Retinal pigment epithelial cell (primary cell): ENCODE measurements at regions not wholly inside any gene's neighbourhood (a gene's known extent, or its start where the extent isn't known, plus 50 kb on each side); places are given as distances from the start of the nearest gene placed in this dataset.
A peak's percentile ranks its signal among the peaks of the same experiment; 100 is the strongest.

ENCODE experiments used
- DNase-seq: peaks from one replicate; pipeline ENCODE4 v3.0.0-alpha.2; 2010; ENCODE audit warnings: low read depth
- H3K4me3 ChIP-seq: 2 replicates; pipeline ENCODE4 v1.5.1; 2011; ENCODE audit warnings: mild to moderate bottlenecking, low read length, control low read depth, moderate library complexity
- TF ChIP-seq, protein P1 (sequence below): conservative IDR thresholded peaks from 2 replicates; pipeline ENCODE4 v1.5.1; 2011; ENCODE audit warnings: low read depth, low read length, control low read depth, inconsistent platforms

DNA sequence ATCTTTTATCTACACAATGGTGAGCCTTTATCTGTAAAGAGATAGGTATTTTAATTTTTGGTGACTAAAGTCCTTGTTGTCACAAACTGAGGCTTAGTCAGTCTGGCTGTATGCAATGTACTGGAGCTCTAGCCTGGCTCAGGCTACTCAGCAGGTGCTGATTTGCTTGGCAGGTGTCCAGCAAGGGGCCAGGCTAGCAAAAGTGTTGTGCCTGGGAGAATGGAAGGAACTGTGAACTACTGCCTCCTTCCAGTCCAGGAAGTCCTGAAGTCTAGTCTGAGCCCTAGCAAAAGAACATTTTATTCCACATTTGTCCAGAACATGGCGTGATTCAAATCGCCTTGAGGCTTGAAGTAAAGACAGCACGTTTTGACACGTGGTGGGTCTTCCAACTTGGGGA lies 260.5 kb downstream of the CCDC85A start:
- TF ChIP-seq, protein P1, sequence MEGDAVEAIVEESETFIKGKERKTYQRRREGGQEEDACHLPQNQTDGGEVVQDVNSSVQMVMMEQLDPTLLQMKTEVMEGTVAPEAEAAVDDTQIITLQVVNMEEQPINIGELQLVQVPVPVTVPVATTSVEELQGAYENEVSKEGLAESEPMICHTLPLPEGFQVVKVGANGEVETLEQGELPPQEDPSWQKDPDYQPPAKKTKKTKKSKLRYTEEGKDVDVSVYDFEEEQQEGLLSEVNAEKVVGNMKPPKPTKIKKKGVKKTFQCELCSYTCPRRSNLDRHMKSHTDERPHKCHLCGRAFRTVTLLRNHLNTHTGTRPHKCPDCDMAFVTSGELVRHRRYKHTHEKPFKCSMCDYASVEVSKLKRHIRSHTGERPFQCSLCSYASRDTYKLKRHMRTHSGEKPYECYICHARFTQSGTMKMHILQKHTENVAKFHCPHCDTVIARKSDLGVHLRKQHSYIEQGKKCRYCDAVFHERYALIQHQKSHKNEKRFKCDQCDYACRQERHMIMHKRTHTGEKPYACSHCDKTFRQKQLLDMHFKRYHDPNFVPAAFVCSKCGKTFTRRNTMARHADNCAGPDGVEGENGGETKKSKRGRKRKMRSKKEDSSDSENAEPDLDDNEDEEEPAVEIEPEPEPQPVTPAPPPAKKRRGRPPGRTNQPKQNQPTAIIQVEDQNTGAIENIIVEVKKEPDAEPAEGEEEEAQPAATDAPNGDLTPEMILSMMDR, result no peak
- peak; percentile 76 for DNase-seq

DNA sequence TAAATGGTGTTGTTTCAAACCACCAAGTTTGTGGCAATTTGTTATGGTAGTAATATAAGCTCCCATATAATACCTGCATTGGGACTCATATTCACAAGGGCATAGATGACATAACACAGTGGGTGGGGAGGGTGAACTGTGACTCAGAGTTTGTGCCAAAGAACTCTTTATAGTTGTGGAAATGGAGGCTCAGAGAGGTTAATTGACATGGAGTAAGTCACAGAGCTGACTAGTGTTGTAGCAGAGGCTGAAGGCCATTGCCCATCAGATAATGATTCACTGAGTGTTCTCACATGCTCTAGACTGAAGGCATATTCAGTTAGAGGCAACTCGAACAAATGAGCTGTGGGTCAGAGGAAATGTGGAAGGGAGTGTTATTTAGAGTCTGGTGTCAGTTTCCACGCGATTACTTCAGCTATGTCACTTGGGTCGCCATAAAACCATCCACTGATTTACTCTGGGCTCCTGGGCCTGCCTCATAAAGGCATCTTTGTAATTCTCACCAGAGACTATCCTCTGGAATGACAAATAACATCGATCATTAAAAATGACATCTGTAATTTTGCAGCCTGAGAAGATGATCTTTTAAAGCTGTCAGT lies 264.7 kb downstream of the CCDC85A start:
- TF ChIP-seq, protein P1, result no peak
- no peak overlapping the region for H3K4me3 ChIP-seq
- DNase-seq, result no peak

More for the DNA sequence above, 260.5 kb downstream of the CCDC85A start:
- H3K4me3 ChIP-seq, result no peak overlapping the region

DNA sequence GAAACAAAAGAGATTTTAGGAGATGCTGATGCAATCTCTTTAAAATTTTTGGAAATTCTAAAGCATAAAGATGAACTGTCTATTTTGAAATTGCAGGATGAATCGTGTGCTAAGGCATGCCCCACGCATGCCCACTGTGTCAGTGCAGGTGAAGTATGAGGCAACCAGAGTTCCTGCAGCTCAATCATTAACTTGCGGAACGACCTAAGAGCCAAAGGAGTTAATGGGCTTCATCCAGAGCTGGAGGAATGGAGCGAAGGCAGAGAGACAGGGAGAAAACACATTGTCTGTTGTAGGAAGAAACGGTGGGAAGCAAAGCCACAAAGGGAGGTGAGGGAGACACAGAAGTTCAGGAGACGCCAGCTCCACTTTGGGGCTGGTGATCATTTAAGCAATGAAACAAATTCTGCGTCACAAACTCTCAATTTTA lies 265.2 kb downstream of the CCDC85A start:
- H3K4me3 ChIP-seq, result no peak overlapping the region
- TF ChIP-seq, protein P1, result no peak
- DNase-seq, result no peak

DNA sequence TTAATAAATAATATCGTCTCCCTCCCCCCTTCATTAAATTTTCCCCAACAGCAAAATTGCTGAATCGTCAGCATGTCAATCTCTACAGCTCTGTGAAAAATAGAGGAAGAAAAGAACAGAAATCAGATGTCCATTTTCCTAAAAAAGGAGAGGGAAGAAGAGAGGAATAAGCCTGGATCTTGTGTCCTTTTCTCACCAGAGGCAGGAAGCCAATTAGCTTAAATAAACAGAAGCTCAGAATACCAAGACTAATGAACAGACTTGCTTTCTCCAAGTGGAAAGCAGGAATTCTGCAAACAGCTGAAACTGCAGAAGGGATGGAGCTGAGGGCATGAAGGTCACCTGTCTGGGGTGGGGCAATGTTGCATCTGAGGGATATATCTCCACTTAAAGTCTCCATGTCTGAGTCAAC lies 265.7 kb downstream of the CCDC85A start:
- H3K4me3 ChIP-seq, result no peak overlapping the region
- TF ChIP-seq, protein P1, result no peak
- no peak for DNase-seq

DNA sequence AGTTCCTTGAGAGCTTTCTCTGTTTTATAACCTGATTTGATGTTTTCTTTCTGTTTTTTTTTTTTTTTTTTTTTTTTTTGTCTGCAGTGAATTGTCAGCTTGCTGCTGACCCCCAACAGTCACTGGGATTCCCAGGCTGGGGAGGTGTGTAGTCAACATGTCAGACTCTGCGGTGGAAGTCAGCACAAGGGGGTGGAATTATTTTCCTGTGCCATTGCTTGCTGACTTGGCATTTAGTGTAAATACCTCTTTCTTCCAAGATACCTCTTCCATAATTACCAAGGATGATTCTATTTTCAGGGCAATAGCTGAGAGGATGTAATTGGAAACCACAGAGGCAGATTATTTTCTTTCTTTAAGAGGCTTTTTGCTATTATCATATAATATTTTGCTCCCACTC lies 266.3 kb downstream of the CCDC85A start:
- TF ChIP-seq, protein P1, result no peak
- H3K4me3 ChIP-seq, result no peak overlapping the region
- no peak for DNase-seq

DNA sequence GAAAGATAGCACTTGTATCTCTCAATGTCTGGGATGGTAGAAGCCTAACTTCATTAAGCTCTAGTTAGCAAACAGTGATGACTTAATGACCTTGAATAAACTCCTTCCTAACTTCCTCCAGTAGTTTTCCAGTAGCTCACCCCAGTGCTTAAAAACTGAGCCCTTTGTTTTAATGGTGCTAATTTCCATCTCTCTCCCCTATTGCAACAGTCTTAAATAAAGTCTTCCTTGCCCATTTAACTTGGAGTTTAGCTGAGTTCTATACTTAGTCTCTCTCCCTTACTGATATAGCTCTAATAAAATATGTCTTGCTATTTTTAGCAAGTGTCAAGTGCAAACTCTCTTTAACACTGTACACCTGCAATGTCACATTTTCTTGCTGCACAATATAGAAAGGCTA lies 267.0 kb downstream of the CCDC85A start:
- TF ChIP-seq, protein P1, result no peak
- H3K4me3 ChIP-seq, result no peak overlapping the region
- DNase-seq, result no peak

DNA sequence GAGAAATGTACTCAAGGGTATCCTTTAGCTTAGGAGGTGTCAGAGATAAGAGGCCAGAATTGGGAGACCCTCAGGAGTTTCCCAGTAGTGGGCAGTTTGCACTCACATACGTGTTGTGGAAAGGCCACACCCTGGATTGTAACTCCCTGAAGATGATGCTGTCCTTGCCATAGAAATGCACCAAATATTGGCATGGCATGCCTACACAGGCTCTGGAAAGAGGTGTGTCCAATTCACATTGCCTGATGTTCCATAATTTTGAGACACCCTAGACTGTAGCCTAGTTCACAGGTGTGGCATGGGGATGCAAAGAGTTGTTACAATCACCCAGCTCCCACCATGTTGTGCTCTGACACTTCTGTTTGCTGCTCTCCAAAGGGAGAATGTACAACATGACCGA lies 271.9 kb downstream of the CCDC85A start:
- TF ChIP-seq, protein P1, result no peak
- no peak for DNase-seq
- H3K4me3 ChIP-seq, result no peak overlapping the region
